Endodermal cell (in vitro differentiated cells): ENCODE measurements at regions not wholly inside any gene's neighbourhood (a gene's known extent, or its start where the extent isn't known, plus 50 kb on each side); places are given as distances from the start of the nearest gene placed in this dataset.

ENCODE experiments used
- DNase-seq: peaks from one replicate; pipeline ENCODE4 v3.0.0-alpha.2; 2017
- H3K27ac ChIP-seq: 2 replicates; pipeline ENCODE4 v1.5.1; 2013; ENCODE audit warnings: mild to moderate bottlenecking, low read depth, low read length, moderate library complexity
- H3K27me3 ChIP-seq: 2 replicates; pipeline ENCODE4 v1.6.1; 2013; ENCODE audit warnings: mild to moderate bottlenecking, low read length, moderate library complexity; ENCODE audit not compliant: insufficient read depth, control insufficient read depth, poor library complexity, severe bottlenecking
- H3K36me3 ChIP-seq: 2 replicates; pipeline ENCODE4 v1.7.0; 2013; ENCODE audit warnings: mild to moderate bottlenecking, low read length, moderate library complexity; ENCODE audit not compliant: control insufficient read depth, insufficient read depth
- H3K4me1 ChIP-seq: one replicate; pipeline ENCODE4 v1.7.0; 2013; ENCODE audit warnings: low read length; ENCODE audit not compliant: control insufficient read depth, insufficient read depth
- H3K4me3 ChIP-seq: 2 replicates; pipeline ENCODE4 v1.5.1; 2013; ENCODE audit warnings: mild to moderate bottlenecking, low read length, moderate library complexity
- H3K9ac ChIP-seq: 2 replicates; pipeline ENCODE4 v1.6.1; 2013; ENCODE audit warnings: mild to moderate bottlenecking, low read length, moderate library complexity; ENCODE audit not compliant: poor library complexity, severe bottlenecking; ENCODE audit errors: extremely low read depth
- H3K9me3 ChIP-seq: 2 replicates; pipeline ENCODE4 v1.6.1; 2013; ENCODE audit warnings: mild to moderate bottlenecking, low read length, moderate library complexity; ENCODE audit not compliant: control insufficient read depth
- H3K27ac Mint-ChIP-seq: 2 replicates; pipeline ENCODE4 v1.8.0; 2020; ENCODE audit warnings: mixed read lengths
- H3K27me3 Mint-ChIP-seq: 2 replicates; pipeline ENCODE4 v1.8.0; 2021; ENCODE audit warnings: mild to moderate bottlenecking, mixed read lengths; ENCODE audit not compliant: insufficient read depth
- H3K36me3 Mint-ChIP-seq: 2 replicates; pipeline ENCODE4 v1.8.0; 2020; ENCODE audit warnings: low read depth, mixed read lengths
- H3K4me1 Mint-ChIP-seq: 2 replicates; pipeline ENCODE4 v1.8.0; 2020; ENCODE audit warnings: mixed read lengths
- H3K4me3 Mint-ChIP-seq: 2 replicates; pipeline ENCODE4 v1.8.0; 2020; ENCODE audit warnings: mild to moderate bottlenecking, moderate library complexity, mixed read lengths
- H3K9me3 Mint-ChIP-seq: 2 replicates; pipeline ENCODE4 v1.8.0; 2020; ENCODE audit warnings: mild to moderate bottlenecking, mixed read lengths
- CTCF ChIP-seq: fragments of 200-600 bp; sonication (generic); conservative IDR thresholded peaks from 2 replicates; pipeline ENCODE4 v1.5.0; 2021; ENCODE audit warnings: antibody characterized with exemption, mild to moderate bottlenecking
- WGBS, 2 experiments: methylation state at CpG; one replicate each; pipeline versions ENCODE4 v1.1.5 to v1.1.7; 2013; ENCODE audit warnings: missing lambda C conversion rate in 2 of 2, mixed read lengths in 1 of 2; ENCODE audit not compliant: insufficient coverage in 1 of 2, insufficient read length in 1 of 2; 5-methylcytosine and 5-hydroxymethylcytosine counted together

GRCh38 chrX:52271206-52271605, 86.5 kb downstream of the MAGED4 start:
- peak; percentile 69 for TF ChIP-seq CTCF

DNA sequence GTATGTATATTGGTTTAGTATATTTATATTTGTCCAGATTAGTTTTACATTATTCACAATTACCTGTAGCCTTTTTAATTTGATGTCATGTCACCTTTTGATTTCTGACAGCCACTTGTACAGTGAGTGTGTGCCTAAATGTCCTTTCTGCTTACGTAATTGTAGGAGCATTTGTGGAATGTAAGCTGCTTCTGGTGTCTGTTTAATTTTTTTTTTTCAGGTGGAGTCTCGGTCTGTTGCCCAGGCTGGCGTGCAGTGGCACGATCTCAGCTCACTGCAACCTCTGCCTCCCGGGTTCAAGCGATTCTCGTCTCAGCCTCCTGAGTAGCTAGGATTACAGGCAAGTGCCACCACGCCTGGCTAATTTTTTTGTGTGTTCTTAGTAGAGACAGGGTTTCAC, 91.2 kb upstream of the XAGE2 start:
- DNase-seq = no peak
- H3K4me1 ChIP-seq = no peaks in the 10 kb centered on the region
- 88% methylated on average over 8 of the region's 8 CpGs; no CpG with 5 or more reads in 1 of the 2 experiments for WGBS, 2 experiments
- peaks cover 9% of the 10 kb centered on the region for H3K9me3 ChIP-seq
- TF ChIP-seq CTCF = no peak
- no peaks in the 10 kb centered on the region for H3K36me3 ChIP-seq
- Mint-ChIP-seq H3K36me3 (no peaks in the 10 kb centered on the region), H3K4me3 (no peak overlapping the region), H3K27me3 (peaks cover 3% of the 10 kb centered on the region), H3K4me1 (no peaks in the 10 kb centered on the region), H3K9me3 (peaks cover 43% of the 10 kb centered on the region), H3K27ac (no peak overlapping the region)
- H3K9ac ChIP-seq = no peak overlapping the region
- no peaks in the 10 kb centered on the region for H3K27me3 ChIP-seq
- H3K27ac ChIP-seq = no peak overlapping the region
- H3K4me3 ChIP-seq = no peak overlapping the region

More at GRCh38 chrX:52271206-52271605, 86.5 kb downstream of the MAGED4 start:
- 40 to 65% methylated on average over 2 of the region's 2 CpGs for WGBS, 2 experiments
- Histone ChIP-seq H3K27ac (no peak overlapping the region), H3K36me3 (no peaks in the 10 kb centered on the region), H3K9me3 (no peaks in the 10 kb centered on the region), H3K4me1 (no peaks in the 10 kb centered on the region), H3K27me3 (no peaks in the 10 kb centered on the region), H3K4me3 (no peak overlapping the region), H3K9ac (no peak overlapping the region)
- Mint-ChIP-seq H3K4me1 (peaks cover 4% of the 10 kb centered on the region), H3K4me3 (no peak overlapping the region), H3K36me3 (no peaks in the 10 kb centered on the region), H3K27me3 (peaks cover 3% of the 10 kb centered on the region), H3K27ac (no peak overlapping the region), H3K9me3 (peaks cover 34% of the 10 kb centered on the region)
- DNase-seq = peak; percentile 69

DNA sequence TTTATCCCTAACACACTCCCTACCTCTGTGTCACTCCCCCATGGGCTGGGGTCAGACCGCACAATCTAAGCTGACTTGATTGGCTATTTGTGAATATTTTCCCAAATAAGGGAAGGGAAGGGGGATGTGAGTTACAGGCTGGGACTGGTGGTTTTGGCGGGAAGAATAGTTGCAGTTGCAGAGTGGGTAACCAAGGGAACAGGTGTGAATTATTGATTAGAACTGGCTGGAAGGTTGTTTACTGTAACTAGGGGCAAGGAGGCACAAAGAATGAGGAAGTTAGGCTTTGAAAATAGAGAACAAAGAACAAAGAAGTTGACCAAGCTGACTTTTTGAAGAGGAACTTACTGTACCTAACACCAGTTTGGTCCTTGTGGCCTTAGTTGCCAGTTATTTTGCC, 88.0 kb upstream of the XAGE2 start:
- Mint-ChIP-seq H3K9me3 (peaks cover 49% of the 10 kb centered on the region), H3K27ac (no peak overlapping the region), H3K4me3 (no peak overlapping the region), H3K27me3 (no peaks in the 10 kb centered on the region), H3K36me3 (no peaks in the 10 kb centered on the region), H3K4me1 (no peaks in the 10 kb centered on the region)
- TF ChIP-seq CTCF = no peak
- no peaks in the 10 kb centered on the region for H3K4me1 ChIP-seq
- H3K36me3 ChIP-seq = no peaks in the 10 kb centered on the region
- peaks cover 9% of the 10 kb centered on the region for H3K9me3 ChIP-seq
- H3K27ac ChIP-seq = no peak overlapping the region
- 92% methylated on average over 2 of the region's 2 CpGs; no CpG with 5 or more reads in 1 of the 2 experiments for WGBS, 2 experiments
- no peak for DNase-seq
- no peaks in the 10 kb centered on the region for H3K27me3 ChIP-seq
- H3K4me3 ChIP-seq = no peak overlapping the region
- H3K9ac ChIP-seq = no peak overlapping the region
